ENCODE measurements at regions not wholly inside any gene's neighbourhood (a gene's known extent, or its start where the extent isn't known, plus 50 kb on each side); places are given as distances from the start of the nearest gene placed in this dataset.
"Not testable (repeated sequence)": the region's sequence is repeated elsewhere in the genome, so short reads cannot be mapped to it uniquely, and the experiment has no call there.

DNA sequence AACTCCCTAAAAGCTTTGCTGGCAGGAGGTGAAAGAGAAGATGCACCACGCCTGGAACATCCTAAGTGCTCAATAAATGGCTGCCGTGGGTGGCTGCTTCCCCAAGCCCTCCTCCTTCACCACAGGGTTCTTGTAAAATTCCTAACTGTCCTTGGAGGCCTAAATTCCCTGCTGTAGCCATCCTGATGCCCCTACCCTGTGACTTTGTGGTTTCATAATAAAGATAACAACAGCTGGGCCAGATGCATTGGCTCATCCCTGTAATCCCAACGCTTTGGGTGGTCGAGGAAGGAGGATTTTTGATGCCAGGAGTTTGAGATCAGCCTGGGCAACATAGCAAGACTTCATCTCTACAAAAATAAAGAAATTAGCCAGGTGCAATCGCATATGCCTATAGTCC lies 341.8 kb downstream of the ANKRD30A start:
- H3K9ac ChIP-seq (ENCODE audit: low read depth, low read length), result no peak overlapping the region
- no peaks in the 10 kb centered on the region for H3K4me1 ChIP-seq (ENCODE audit: insufficient read depth, low read length)
- no peak overlapping the region for H3K4me3 ChIP-seq (ENCODE audit: low read length)
- WGBS, result 82% methylated on average over 5 of the region's 5 CpGs
- H3K9me3 ChIP-seq (ENCODE audit: insufficient read depth, low read depth, low read length), result peaks cover 74% of the 10 kb centered on the region
- no peak overlapping the region for H3K27ac ChIP-seq (ENCODE audit: low read depth, low read length)
- H3K27me3 ChIP-seq (ENCODE audit: insufficient read depth, low read length), result no peaks in the 10 kb centered on the region
- H3K36me3 ChIP-seq (ENCODE audit: insufficient read depth, low read length), result no peaks in the 10 kb centered on the region

DNA sequence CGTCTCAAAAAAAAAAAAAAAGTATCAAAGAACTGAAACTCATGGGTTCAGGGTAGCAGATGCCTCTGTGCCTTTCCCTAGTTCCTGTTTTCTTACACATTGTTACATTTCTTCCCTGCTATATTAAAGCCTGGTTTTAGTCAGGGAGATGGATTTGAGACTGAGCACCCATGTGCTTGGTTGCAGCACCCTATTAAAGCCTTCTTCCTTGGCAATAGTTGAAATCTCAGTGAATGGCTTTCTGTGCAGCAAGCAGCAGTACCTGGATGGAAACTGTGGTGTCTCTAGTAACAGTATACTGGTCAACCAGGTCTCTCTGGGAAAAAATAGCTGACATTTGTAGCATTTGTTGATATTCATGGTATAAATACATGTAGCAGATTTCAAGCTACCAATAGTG lies 331.1 kb downstream of the ANKRD30A start:
- no peaks in the 10 kb centered on the region for H3K4me1 ChIP-seq (ENCODE audit: insufficient read depth, low read length)
- no peaks in the 10 kb centered on the region for H3K36me3 ChIP-seq (ENCODE audit: insufficient read depth, low read length)
- H3K27me3 ChIP-seq (ENCODE audit: insufficient read depth, low read length), result no peaks in the 10 kb centered on the region
- no peak overlapping the region for H3K9ac ChIP-seq (ENCODE audit: low read depth, low read length)
- WGBS, result 100% methylated on average over 1 of the region's 1 CpG
- no peak overlapping the region for H3K27ac ChIP-seq (ENCODE audit: low read depth, low read length)
- H3K9me3 ChIP-seq (ENCODE audit: insufficient read depth, low read depth, low read length), result peaks cover 83% of the 10 kb centered on the region
- H3K4me3 ChIP-seq (ENCODE audit: low read length), result no peak overlapping the region

DNA sequence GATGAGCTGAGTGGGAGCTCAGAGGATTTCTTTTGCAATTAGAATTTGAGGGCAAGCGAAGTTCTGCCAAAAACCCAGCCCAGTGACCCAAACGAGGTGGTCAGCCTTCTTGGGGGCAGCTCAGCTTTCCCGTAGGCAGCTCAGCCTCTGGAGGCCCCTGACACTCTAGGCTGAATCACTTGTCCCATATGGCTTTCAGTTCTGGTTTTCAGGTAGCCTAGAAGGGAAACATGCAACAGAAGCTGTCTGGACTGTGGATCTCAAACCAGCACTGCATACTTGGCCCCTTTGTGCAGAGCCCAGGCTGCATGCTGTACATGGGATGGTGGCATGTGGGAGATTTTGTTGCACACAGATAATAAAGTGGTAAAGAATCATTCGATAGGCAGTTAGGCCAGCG lies 322.8 kb downstream of the ANKRD30A start:
- Histone ChIP-seq H3K9me3 (ENCODE audit: insufficient read depth, low read depth, low read length) (peaks cover 90% of the 10 kb centered on the region), H3K36me3 (ENCODE audit: insufficient read depth, low read length) (no peaks in the 10 kb centered on the region), H3K27ac (ENCODE audit: low read depth, low read length) (no peak overlapping the region), H3K4me1 (ENCODE audit: insufficient read depth, low read length) (no peaks in the 10 kb centered on the region), H3K4me3 (ENCODE audit: low read length) (no peak overlapping the region), H3K9ac (ENCODE audit: low read depth, low read length) (no peak overlapping the region), H3K27me3 (ENCODE audit: insufficient read depth, low read length) (no peaks in the 10 kb centered on the region)
- 71% methylated on average over 5 of the region's 5 CpGs for WGBS

DNA sequence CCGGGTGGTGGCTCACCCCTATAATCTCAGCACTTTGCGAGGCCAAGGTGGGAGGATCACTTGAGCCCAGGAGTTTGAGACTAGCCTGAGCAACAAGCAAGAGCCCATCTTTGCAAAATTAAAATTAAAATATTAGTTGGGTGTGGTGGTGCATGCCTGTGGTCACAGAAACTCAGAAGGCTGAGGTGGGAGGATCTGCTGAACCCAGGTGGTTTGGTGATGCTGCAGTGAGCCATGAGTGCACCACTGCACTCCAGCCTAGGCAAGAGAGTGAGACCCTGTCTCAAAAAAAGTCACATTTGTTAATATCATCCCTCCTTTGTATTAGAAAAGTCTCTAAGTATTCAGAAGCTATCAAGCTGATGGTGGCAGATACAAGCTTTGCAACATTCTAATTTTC lies 317.5 kb downstream of the ANKRD30A start:
- no peaks in the 10 kb centered on the region for H3K36me3 ChIP-seq (ENCODE audit: insufficient read depth, low read length)
- H3K9me3 ChIP-seq (ENCODE audit: insufficient read depth, low read depth, low read length), result peaks cover 88% of the 10 kb centered on the region
- no peak overlapping the region for H3K27ac ChIP-seq (ENCODE audit: low read depth, low read length)
- WGBS, result 80% methylated on average over 2 of the region's 2 CpGs
- no peaks in the 10 kb centered on the region for H3K4me1 ChIP-seq (ENCODE audit: insufficient read depth, low read length)
- no peaks in the 10 kb centered on the region for H3K27me3 ChIP-seq (ENCODE audit: insufficient read depth, low read length)
- no peak overlapping the region for H3K4me3 ChIP-seq (ENCODE audit: low read length)
- H3K9ac ChIP-seq (ENCODE audit: low read depth, low read length), result no peak overlapping the region

DNA sequence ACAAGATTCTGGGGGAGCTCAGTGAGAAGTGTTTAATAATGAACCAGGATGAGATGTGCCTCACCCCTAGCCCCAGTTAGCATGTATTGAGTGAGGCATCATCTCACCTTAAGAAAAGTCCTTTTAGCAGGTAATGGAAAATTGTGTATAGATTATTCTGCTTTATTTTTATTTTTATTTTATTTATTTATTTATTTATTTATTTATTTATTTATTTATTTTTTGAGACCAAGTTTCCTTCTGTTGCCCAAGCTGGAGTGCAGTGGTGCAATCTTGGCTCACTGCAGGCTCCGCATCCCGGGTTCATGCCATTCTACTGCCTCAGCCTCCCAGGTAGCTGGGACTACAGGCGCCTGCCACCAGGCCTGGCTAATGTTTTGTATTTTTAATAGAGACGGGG lies 315.8 kb downstream of the ANKRD30A start:
- not testable (repeated sequence) for H3K27ac ChIP-seq (ENCODE audit: low read depth, low read length); H3K9ac ChIP-seq (ENCODE audit: low read depth, low read length); H3K27me3 ChIP-seq (ENCODE audit: insufficient read depth, low read length); H3K4me1 ChIP-seq (ENCODE audit: insufficient read depth, low read length); H3K36me3 ChIP-seq (ENCODE audit: insufficient read depth, low read length); H3K4me3 ChIP-seq (ENCODE audit: low read length)
- 93% methylated on average over 4 of the region's 4 CpGs for WGBS
- peaks cover 91% of the 10 kb centered on the region for H3K9me3 ChIP-seq (ENCODE audit: insufficient read depth, low read depth, low read length)

DNA sequence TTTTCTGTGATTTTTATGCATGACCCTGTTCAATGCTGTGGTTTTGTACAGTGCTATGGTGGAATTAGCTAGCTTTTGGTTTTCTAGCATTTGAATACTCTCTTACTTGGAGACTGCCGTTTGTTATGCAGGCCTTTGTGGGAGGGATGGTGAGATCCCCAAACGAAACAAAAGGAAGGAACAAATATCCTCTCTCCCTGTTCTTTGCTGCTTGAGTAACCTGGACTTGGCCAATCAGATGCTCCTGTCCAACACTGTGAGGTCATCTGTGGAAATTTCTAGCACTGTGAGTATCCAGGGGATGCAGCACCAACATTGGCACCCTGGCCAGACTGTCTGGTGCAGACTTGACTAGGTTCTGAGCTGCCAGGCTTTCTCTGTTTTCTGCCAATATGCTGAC lies 314.4 kb downstream of the ANKRD30A start:
- Histone ChIP-seq H3K27ac (ENCODE audit: low read depth, low read length) (no peak overlapping the region), H3K27me3 (ENCODE audit: insufficient read depth, low read length) (no peaks in the 10 kb centered on the region), H3K9ac (ENCODE audit: low read depth, low read length) (no peak overlapping the region), H3K4me3 (ENCODE audit: low read length) (no peak overlapping the region), H3K4me1 (ENCODE audit: insufficient read depth, low read length) (no peaks in the 10 kb centered on the region), H3K9me3 (ENCODE audit: insufficient read depth, low read depth, low read length) (peaks cover 92% of the 10 kb centered on the region), H3K36me3 (ENCODE audit: insufficient read depth, low read length) (no peaks in the 10 kb centered on the region)
- 59% methylated on average over 2 of the region's 2 CpGs for WGBS

DNA sequence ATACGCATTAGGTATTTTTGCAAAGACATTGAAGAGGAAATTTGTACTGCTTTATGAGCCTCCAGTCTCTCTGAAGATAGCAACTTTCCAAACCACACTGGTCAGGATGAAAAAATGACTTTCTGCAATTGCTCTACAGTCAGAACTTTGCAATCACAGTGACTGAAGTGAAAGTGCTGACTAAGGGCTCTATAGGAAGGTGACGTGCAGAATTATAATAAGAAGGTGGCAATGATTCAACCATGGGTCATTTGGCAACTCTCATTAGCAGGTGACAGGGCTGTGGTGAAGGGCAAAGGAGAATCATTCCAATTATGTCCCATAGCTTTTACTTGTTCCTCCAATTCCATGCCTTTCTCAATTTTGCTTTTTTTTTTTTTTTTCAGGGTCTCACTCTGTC lies 311.0 kb downstream of the ANKRD30A start:
- Histone ChIP-seq H3K4me1 (ENCODE audit: insufficient read depth, low read length) (no peaks in the 10 kb centered on the region), H3K27me3 (ENCODE audit: insufficient read depth, low read length) (no peaks in the 10 kb centered on the region), H3K4me3 (ENCODE audit: low read length) (no peak overlapping the region), H3K27ac (ENCODE audit: low read depth, low read length) (no peak overlapping the region), H3K9ac (ENCODE audit: low read depth, low read length) (no peak overlapping the region), H3K36me3 (ENCODE audit: insufficient read depth, low read length) (no peaks in the 10 kb centered on the region), H3K9me3 (ENCODE audit: insufficient read depth, low read depth, low read length) (peaks cover 93% of the 10 kb centered on the region)
- 71% methylated on average over 2 of the region's 2 CpGs for WGBS

DNA sequence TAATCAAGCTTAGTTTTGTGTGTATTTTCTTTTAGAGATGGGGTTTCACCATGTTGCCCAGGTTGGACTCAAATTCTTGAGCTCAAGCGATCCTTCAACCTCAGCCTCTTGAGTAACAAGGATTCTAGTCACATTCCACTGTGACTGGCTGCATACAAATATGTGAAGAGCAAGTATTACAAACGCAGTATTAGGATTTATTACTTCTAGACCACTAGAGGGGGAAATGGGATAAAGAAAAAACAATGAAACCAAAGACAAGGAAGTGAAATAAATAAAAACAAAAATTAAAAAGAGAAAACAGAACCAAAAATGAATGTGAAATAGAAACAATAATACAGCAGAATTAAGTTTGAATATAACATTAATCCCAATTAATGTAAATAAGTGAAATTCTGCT lies 308.7 kb downstream of the ANKRD30A start:
- Histone ChIP-seq H3K4me1 (ENCODE audit: insufficient read depth, low read length) (no peaks in the 10 kb centered on the region), H3K4me3 (ENCODE audit: low read length) (no peak overlapping the region), H3K27ac (ENCODE audit: low read depth, low read length) (no peak overlapping the region), H3K36me3 (ENCODE audit: insufficient read depth, low read length) (no peaks in the 10 kb centered on the region), H3K9ac (ENCODE audit: low read depth, low read length) (no peak overlapping the region), H3K9me3 (ENCODE audit: insufficient read depth, low read depth, low read length) (peaks cover 97% of the 10 kb centered on the region), H3K27me3 (ENCODE audit: insufficient read depth, low read length) (no peaks in the 10 kb centered on the region)
- 71% methylated on average over 1 of the region's 2 CpGs for WGBS
